HL-60 (cell line): ENCODE measurements at regions not wholly inside any gene's neighbourhood (a gene's known extent, or its start where the extent isn't known, plus 50 kb on each side); places are given as distances from the start of the nearest gene placed in this dataset.

Experiments
- CTCF ChIP-seq: IDR thresholded peaks from one replicate; pipeline ENCODE4 v1.5.1; 2011; ENCODE audit warnings: low read length, control low read depth, inconsistent platforms; ENCODE audit not compliant: insufficient read depth
- GABPA ChIP-seq: IDR thresholded peaks from 2 replicates; pipeline ENCODE4 v1.6.1; 2012; ENCODE audit warnings: low read depth
- POLR2AphosphoS5 ChIP-seq: IDR thresholded peaks from 2 replicates; pipeline ENCODE4 v1.6.1; 2012; ENCODE audit warnings: low read depth
- REST ChIP-seq: IDR thresholded peaks from 2 replicates; pipeline ENCODE4 v1.6.1; 2012; ENCODE audit warnings: low read depth; ENCODE audit not compliant: insufficient replicate concordance
- SPI1 ChIP-seq: IDR thresholded peaks from 2 replicates; pipeline ENCODE4 v1.6.1; 2012; ENCODE audit warnings: low read depth, mild to moderate bottlenecking, borderline replicate concordance

- TF ChIP-seq CTCF (no peak), REST (no peak), POLR2AphosphoS5 (no peak), GABPA (no peak), SPI1 (no peak)
These were observed 404.8 kb downstream of the MBD2 start for GRCh38 chr18:53819671-53820070.
